ENCODE measurements at regions not wholly inside any gene's neighbourhood (a gene's known extent, or its start where the extent isn't known, plus 50 kb on each side); places are given as distances from the start of the nearest gene placed in this dataset.
"Not testable (repeated sequence)": the region's sequence is repeated elsewhere in the genome, so short reads cannot be mapped to it uniquely, and the experiment has no call there.

- DNase-seq (ENCODE audit: low spot score): no peak
Observed at GRCh38 chr18:28267878-28268625, 91.1 kb upstream of the CDH2 start.

GRCh38 chr18:28267276-28267675, 90.3 kb upstream of the CDH2 start:
- DNase-seq (ENCODE audit: low spot score): no peak

- DNase-seq (ENCODE audit: low spot score): no peak
Observed at GRCh38 chr18:28256166-28256565, 79.2 kb upstream of the CDH2 start.

- DNase-seq (ENCODE audit: low spot score): no peak
Observed at GRCh38 chr18:28248653-28249052, 71.7 kb upstream of the CDH2 start.

GRCh38 chr18:28240626-28241025, 63.7 kb upstream of the CDH2 start:
- not testable (repeated sequence) for DNase-seq (ENCODE audit: low spot score)

GRCh38 chr18:28236487-28236886, 59.6 kb upstream of the CDH2 start:
- DNase-seq (ENCODE audit: low spot score): no peak
